Immature natural killer cell (primary cell): ENCODE measurements at regions not wholly inside any gene's neighbourhood (a gene's known extent, or its start where the extent isn't known, plus 50 kb on each side); places are given as distances from the start of the nearest gene placed in this dataset.

Experiments
- DNase-seq, 3 donors: peaks; one replicate each; pipeline ENCODE4 v3.0.0; 2022; ENCODE audit warnings: mixed read lengths in 1 of 3
- H3K27ac Mint-ChIP-seq, 6 donors: one replicate each; pipeline ENCODE4 v1.8.0; 2020; ENCODE audit warnings: mixed read lengths in 6 of 6, mild to moderate bottlenecking in 5 of 6, inconsistent platforms in 4 of 6, moderate library complexity in 3 of 6
- H3K27me3 Mint-ChIP-seq, 3 donors: one replicate each; pipeline ENCODE4 v1.8.0; 2020 to 2021; ENCODE audit warnings: low read depth in 3 of 3, mild to moderate bottlenecking in 3 of 3, mixed read lengths in 3 of 3, moderate library complexity in 3 of 3, inconsistent platforms in 1 of 3
- H3K36me3 Mint-ChIP-seq, 3 donors: one replicate each; pipeline ENCODE4 v1.8.0; 2020; ENCODE audit warnings: mixed read lengths in 3 of 3, inconsistent platforms in 2 of 3, mild to moderate bottlenecking in 2 of 3
- H3K4me1 Mint-ChIP-seq, 2 donors: one replicate each; pipeline ENCODE4 v1.8.0; 2020; ENCODE audit warnings: inconsistent platforms in 2 of 2, mild to moderate bottlenecking in 2 of 2, mixed read lengths in 2 of 2, moderate library complexity in 1 of 2
- H3K4me3 Mint-ChIP-seq, 5 donors: one replicate each; pipeline ENCODE4 v1.8.0; 2020; ENCODE audit warnings: mild to moderate bottlenecking in 5 of 5, mixed read lengths in 5 of 5, inconsistent platforms in 3 of 5, moderate library complexity in 3 of 5
- H3K9me3 Mint-ChIP-seq, 6 donors: one replicate each; pipeline ENCODE4 v1.8.0; 2020; ENCODE audit warnings: mild to moderate bottlenecking in 6 of 6, mixed read lengths in 6 of 6, inconsistent platforms in 4 of 6, moderate library complexity in 3 of 6

- peaks cover 16 to 45% (median 38%) of the 10 kb centered on the region in 6 donors for H3K9me3 Mint-ChIP-seq
- no peaks in the 10 kb centered on the region for H3K4me1 Mint-ChIP-seq
- H3K36me3 Mint-ChIP-seq: peaks cover 0 to 6% (median 0%) of the 10 kb centered on the region in 3 donors
- no peak overlapping the region for H3K27ac Mint-ChIP-seq
- no peak for DNase-seq
- peaks cover 0 to 1% (median 0%) of the 10 kb centered on the region in 3 donors for H3K27me3 Mint-ChIP-seq
- H3K4me3 Mint-ChIP-seq: no peak overlapping the region
Observed at GRCh38 chr18:71846716-71847115, 697.4 kb downstream of the CBLN2 start.

GRCh38 chr18:71844814-71845213 lies 699.3 kb downstream of the CBLN2 start:
- peaks cover 0 to 6% (median 0%) of the 10 kb centered on the region in 3 donors for H3K36me3 Mint-ChIP-seq
- peaks cover 9 to 40% (median 29%) of the 10 kb centered on the region in 6 donors for H3K9me3 Mint-ChIP-seq
- H3K27ac Mint-ChIP-seq: no peak overlapping the region
- H3K4me3 Mint-ChIP-seq: no peak overlapping the region
- H3K4me1 Mint-ChIP-seq: no peaks in the 10 kb centered on the region
- H3K27me3 Mint-ChIP-seq: peaks cover 0 to 1% (median 0%) of the 10 kb centered on the region in 3 donors
- DNase-seq: no peak

- Mint-ChIP-seq H3K27me3 (peaks cover 0 to 1% (median 0%) of the 10 kb centered on the region in 3 donors), H3K4me3 (no peak overlapping the region)
- DNase-seq: no peak
Observed at GRCh38 chr18:71842666-71843065, 701.5 kb downstream of the CBLN2 start.

GRCh38 chr18:71837547-71837946 lies 706.6 kb downstream of the CBLN2 start:
- H3K9me3 Mint-ChIP-seq: peaks cover 6 to 47% (median 12%) of the 10 kb centered on the region in 6 donors
- no peak overlapping the region for H3K27ac Mint-ChIP-seq
- DNase-seq: no peak
- H3K27me3 Mint-ChIP-seq: peaks cover 0 to 1% (median 0%) of the 10 kb centered on the region in 3 donors
- H3K4me3 Mint-ChIP-seq: no peak overlapping the region
- H3K36me3 Mint-ChIP-seq: no peaks in the 10 kb centered on the region
- no peaks in the 10 kb centered on the region for H3K4me1 Mint-ChIP-seq

More at GRCh38 chr18:71842666-71843065, 701.5 kb downstream of the CBLN2 start:
- Mint-ChIP-seq H3K4me1 (no peaks in the 10 kb centered on the region), H3K36me3 (no peaks in the 10 kb centered on the region), H3K27ac (no peak overlapping the region), H3K9me3 (peaks cover 7 to 32% (median 22%) of the 10 kb centered on the region in 6 donors)

GRCh38 chr18:71832946-71833617 lies 711.1 kb downstream of the CBLN2 start:
- no peak overlapping the region for H3K27ac Mint-ChIP-seq
- H3K9me3 Mint-ChIP-seq: peaks cover 4 to 51% (median 16%) of the 10 kb centered on the region in 6 donors
- no peak overlapping the region for H3K4me3 Mint-ChIP-seq
- DNase-seq: no peak
- H3K4me1 Mint-ChIP-seq: no peaks in the 10 kb centered on the region
- H3K36me3 Mint-ChIP-seq: no peaks in the 10 kb centered on the region
- peaks cover 0 to 1% (median 0%) of the 10 kb centered on the region in 3 donors for H3K27me3 Mint-ChIP-seq

- Mint-ChIP-seq H3K9me3 (peaks cover 4 to 58% (median 23%) of the 10 kb centered on the region in 6 donors), H3K4me3 (no peak overlapping the region), H3K36me3 (no peaks in the 10 kb centered on the region), H3K27ac (no peak overlapping the region), H3K27me3 (peaks cover 0 to 1% (median 0%) of the 10 kb centered on the region in 3 donors), H3K4me1 (no peaks in the 10 kb centered on the region)
- no peak for DNase-seq
Observed at GRCh38 chr18:71831039-71831438, 713.1 kb downstream of the CBLN2 start.

GRCh38 chr18:71827301-71827700 lies 716.8 kb downstream of the CBLN2 start:
- Mint-ChIP-seq H3K9me3 (peaks cover 3 to 54% (median 20%) of the 10 kb centered on the region in 6 donors), H3K4me1 (no peaks in the 10 kb centered on the region), H3K27me3 (no peaks in the 10 kb centered on the region), H3K27ac (no peak overlapping the region), H3K36me3 (peaks cover 0 to 3% (median 0%) of the 10 kb centered on the region in 3 donors), H3K4me3 (no peak overlapping the region)
- no peak for DNase-seq

GRCh38 chr18:71815305-71815704 lies 728.8 kb downstream of the CBLN2 start:
- DNase-seq: no peak
- Mint-ChIP-seq H3K27me3 (no peaks in the 10 kb centered on the region), H3K4me3 (no peak overlapping the region), H3K4me1 (no peaks in the 10 kb centered on the region), H3K36me3 (no peaks in the 10 kb centered on the region), H3K27ac (no peak overlapping the region), H3K9me3 (peaks cover 5 to 55% (median 23%) of the 10 kb centered on the region in 6 donors)

GRCh38 chr18:71809711-71810110 lies 734.4 kb downstream of the CBLN2 start:
- H3K4me3 Mint-ChIP-seq: no peak overlapping the region
- H3K9me3 Mint-ChIP-seq: peaks cover 4 to 49% (median 16%) of the 10 kb centered on the region in 6 donors
- DNase-seq: no peak
- no peaks in the 10 kb centered on the region for H3K27me3 Mint-ChIP-seq
- no peaks in the 10 kb centered on the region for H3K36me3 Mint-ChIP-seq
- no peak overlapping the region for H3K27ac Mint-ChIP-seq
- no peaks in the 10 kb centered on the region for H3K4me1 Mint-ChIP-seq

- Mint-ChIP-seq H3K27me3 (peaks cover 0 to 2% (median 0%) of the 10 kb centered on the region in 3 donors), H3K4me3 (no peak overlapping the region), H3K4me1 (no peaks in the 10 kb centered on the region), H3K9me3 (peaks cover 0 to 50% (median 16%) of the 10 kb centered on the region in 6 donors), H3K27ac (no peak overlapping the region), H3K36me3 (no peaks in the 10 kb centered on the region)
- no peak for DNase-seq
Observed at GRCh38 chr18:71808616-71809015, 735.5 kb downstream of the CBLN2 start.

GRCh38 chr18:71807586-71807985 lies 736.6 kb downstream of the CBLN2 start:
- Mint-ChIP-seq H3K27ac (no peak overlapping the region), H3K36me3 (no peaks in the 10 kb centered on the region), H3K4me3 (no peak overlapping the region), H3K9me3 (peaks cover 0 to 43% (median 13%) of the 10 kb centered on the region in 6 donors), H3K4me1 (no peaks in the 10 kb centered on the region), H3K27me3 (peaks cover 0 to 2% (median 0%) of the 10 kb centered on the region in 3 donors)
- no peak for DNase-seq

GRCh38 chr18:71798986-71799673 lies 745.0 kb downstream of the CBLN2 start:
- Mint-ChIP-seq H3K9me3 (peaks cover 7 to 48% (median 9%) of the 10 kb centered on the region in 6 donors), H3K27me3 (peaks cover 0 to 2% (median 2%) of the 10 kb centered on the region in 3 donors), H3K36me3 (no peaks in the 10 kb centered on the region), H3K4me3 (no peak overlapping the region), H3K4me1 (no peaks in the 10 kb centered on the region), H3K27ac (no peak overlapping the region)
- DNase-seq: no peak

- Mint-ChIP-seq H3K36me3 (no peaks in the 10 kb centered on the region), H3K27me3 (peaks cover 0 to 2% (median 0%) of the 10 kb centered on the region in 3 donors), H3K9me3 (peaks cover 4 to 44% (median 6%) of the 10 kb centered on the region in 6 donors), H3K4me3 (no peak overlapping the region), H3K27ac (no peak overlapping the region), H3K4me1 (no peaks in the 10 kb centered on the region)
- DNase-seq: no peak
Observed at GRCh38 chr18:71797554-71797953, 746.6 kb downstream of the CBLN2 start.

GRCh38 chr18:71784777-71785176 lies 759.4 kb downstream of the CBLN2 start:
- Mint-ChIP-seq H3K4me1 (no peaks in the 10 kb centered on the region), H3K9me3 (peaks cover 1 to 23% (median 12%) of the 10 kb centered on the region in 6 donors), H3K27me3 (no peaks in the 10 kb centered on the region), H3K36me3 (no peaks in the 10 kb centered on the region), H3K4me3 (no peak overlapping the region), H3K27ac (no peak overlapping the region)
- no peak for DNase-seq
